ENCODE measurements at regions not wholly inside any gene's neighbourhood (a gene's known extent, or its start where the extent isn't known, plus 50 kb on each side); places are given as distances from the start of the nearest gene placed in this dataset.

GRCh38 chr4:159013692-159014091 is 89.2 kb upstream of the RAPGEF2 start:
- DNase-seq (ENCODE audit: low spot score in 2 of 2) (no peak), ATAC-seq (ENCODE audit: low read depth) (no peak)
- H3K4me1 Mint-ChIP-seq, result peaks cover 21% of the 10 kb centered on the region
- H3K9me3 Mint-ChIP-seq, result no peaks in the 10 kb centered on the region
- H3K27ac Mint-ChIP-seq, result no peak overlapping the region
- no peaks in the 10 kb centered on the region for H3K36me3 Mint-ChIP-seq
- no peak overlapping the region for H3K4me3 Mint-ChIP-seq
- H3K27me3 Mint-ChIP-seq, result peaks cover 11% of the 10 kb centered on the region

GRCh38 chr4:159014859-159015258 is 88.0 kb upstream of the RAPGEF2 start:
- Mint-ChIP-seq H3K4me1 (peaks cover 21% of the 10 kb centered on the region), H3K36me3 (no peaks in the 10 kb centered on the region), H3K27ac (no peak overlapping the region), H3K9me3 (no peaks in the 10 kb centered on the region), H3K4me3 (no peak overlapping the region), H3K27me3 (peaks cover 14% of the 10 kb centered on the region)
- ATAC-seq (ENCODE audit: low read depth) (no peak), DNase-seq (ENCODE audit: low spot score in 2 of 2) (no peak)

GRCh38 chr4:159015841-159016240 is 87.0 kb upstream of the RAPGEF2 start:
- Mint-ChIP-seq H3K27ac (no peak overlapping the region), H3K9me3 (no peaks in the 10 kb centered on the region), H3K36me3 (no peaks in the 10 kb centered on the region), H3K4me3 (no peak overlapping the region), H3K4me1 (peaks cover 21% of the 10 kb centered on the region), H3K27me3 (peaks cover 7% of the 10 kb centered on the region)
- DNase-seq (ENCODE audit: low spot score in 2 of 2) (no peak), ATAC-seq (ENCODE audit: low read depth) (no peak)

- H3K4me3 Mint-ChIP-seq, result no peak overlapping the region
- peaks cover 5% of the 10 kb centered on the region for H3K27me3 Mint-ChIP-seq
- DNase-seq (ENCODE audit: low spot score in 2 of 2), result no peak
- ATAC-seq (ENCODE audit: low read depth), result no peak
- H3K27ac Mint-ChIP-seq, result no peak overlapping the region
- no peaks in the 10 kb centered on the region for H3K36me3 Mint-ChIP-seq
- H3K4me1 Mint-ChIP-seq, result peaks cover 21% of the 10 kb centered on the region
- no peaks in the 10 kb centered on the region for H3K9me3 Mint-ChIP-seq
Observed at GRCh38 chr4:159016593-159017024, 86.3 kb upstream of the RAPGEF2 start.

- peaks cover 21% of the 10 kb centered on the region for H3K4me1 Mint-ChIP-seq
- ATAC-seq (ENCODE audit: low read depth), result peak; percentile 61
- peaks cover 5% of the 10 kb centered on the region for H3K27me3 Mint-ChIP-seq
- peak overlapping the region; percentile 75 for H3K27ac Mint-ChIP-seq
- no peaks in the 10 kb centered on the region for H3K36me3 Mint-ChIP-seq
- H3K9me3 Mint-ChIP-seq, result no peaks in the 10 kb centered on the region
- peak in 1 of 2 donors; percentile 18 for DNase-seq (ENCODE audit: low spot score in 2 of 2)
- peak overlapping the region; percentile 33 for H3K4me3 Mint-ChIP-seq
Observed at GRCh38 chr4:159017323-159018026, 85.4 kb upstream of the RAPGEF2 start.

GRCh38 chr4:159018062-159018629 is 84.7 kb upstream of the RAPGEF2 start:
- Mint-ChIP-seq H3K4me3 (peak overlapping the region; percentile 33), H3K9me3 (no peaks in the 10 kb centered on the region), H3K36me3 (no peaks in the 10 kb centered on the region), H3K4me1 (peaks cover 21% of the 10 kb centered on the region), H3K27me3 (peaks cover 5% of the 10 kb centered on the region), H3K27ac (peak overlapping the region; percentile 75)
- ATAC-seq (ENCODE audit: low read depth), result peak; percentile 95
- peak; percentile 23 to 28 for DNase-seq (ENCODE audit: low spot score in 2 of 2)

- H3K4me1 Mint-ChIP-seq, result peaks cover 21% of the 10 kb centered on the region
- no peak for ATAC-seq (ENCODE audit: low read depth)
- no peaks in the 10 kb centered on the region for H3K36me3 Mint-ChIP-seq
- peaks cover 3% of the 10 kb centered on the region for H3K27me3 Mint-ChIP-seq
- no peak overlapping the region for H3K4me3 Mint-ChIP-seq
- DNase-seq (ENCODE audit: low spot score in 2 of 2), result no peak
- no peak overlapping the region for H3K27ac Mint-ChIP-seq
- H3K9me3 Mint-ChIP-seq, result no peaks in the 10 kb centered on the region
Observed at GRCh38 chr4:159019356-159019755, 83.5 kb upstream of the RAPGEF2 start.

GRCh38 chr4:159021597-159022385 is 81.1 kb upstream of the RAPGEF2 start:
- Mint-ChIP-seq H3K36me3 (no peaks in the 10 kb centered on the region), H3K27me3 (peaks cover 3% of the 10 kb centered on the region), H3K27ac (no peak overlapping the region), H3K9me3 (no peaks in the 10 kb centered on the region), H3K4me1 (peaks cover 17% of the 10 kb centered on the region), H3K4me3 (no peak overlapping the region)
- DNase-seq (ENCODE audit: low spot score in 2 of 2) (no peak), ATAC-seq (ENCODE audit: low read depth) (no peak)

GRCh38 chr4:159023741-159024140 is 79.1 kb upstream of the RAPGEF2 start:
- H3K27me3 Mint-ChIP-seq, result peaks cover 3% of the 10 kb centered on the region
- H3K27ac Mint-ChIP-seq, result no peak overlapping the region
- H3K36me3 Mint-ChIP-seq, result no peaks in the 10 kb centered on the region
- DNase-seq (ENCODE audit: low spot score in 2 of 2) (no peak), ATAC-seq (ENCODE audit: low read depth) (no peak)
- no peaks in the 10 kb centered on the region for H3K9me3 Mint-ChIP-seq
- H3K4me1 Mint-ChIP-seq, result no peaks in the 10 kb centered on the region
- no peak overlapping the region for H3K4me3 Mint-ChIP-seq

GRCh38 chr4:159024266-159024665 is 78.6 kb upstream of the RAPGEF2 start:
- ATAC-seq (ENCODE audit: low read depth), result no peak
- no peak for DNase-seq (ENCODE audit: low spot score in 2 of 2)
- Mint-ChIP-seq H3K4me1 (no peaks in the 10 kb centered on the region), H3K27ac (no peak overlapping the region), H3K9me3 (no peaks in the 10 kb centered on the region), H3K36me3 (no peaks in the 10 kb centered on the region), H3K27me3 (peaks cover 3% of the 10 kb centered on the region), H3K4me3 (no peak overlapping the region)

GRCh38 chr4:159024828-159025227 is 78.1 kb upstream of the RAPGEF2 start:
- Mint-ChIP-seq H3K9me3 (no peaks in the 10 kb centered on the region), H3K4me1 (no peaks in the 10 kb centered on the region), H3K4me3 (no peak overlapping the region), H3K27me3 (no peaks in the 10 kb centered on the region), H3K36me3 (no peaks in the 10 kb centered on the region), H3K27ac (no peak overlapping the region)
- DNase-seq (ENCODE audit: low spot score in 2 of 2) (no peak), ATAC-seq (ENCODE audit: low read depth) (no peak)

GRCh38 chr4:159026329-159026728 is 76.5 kb upstream of the RAPGEF2 start:
- H3K36me3 Mint-ChIP-seq, result no peaks in the 10 kb centered on the region
- peaks cover 3% of the 10 kb centered on the region for H3K27me3 Mint-ChIP-seq
- H3K27ac Mint-ChIP-seq, result no peak overlapping the region
- no peak for DNase-seq (ENCODE audit: low spot score in 2 of 2)
- no peaks in the 10 kb centered on the region for H3K4me1 Mint-ChIP-seq
- no peak overlapping the region for H3K4me3 Mint-ChIP-seq
- ATAC-seq (ENCODE audit: low read depth), result no peak
- no peaks in the 10 kb centered on the region for H3K9me3 Mint-ChIP-seq

- Mint-ChIP-seq H3K4me1 (no peaks in the 10 kb centered on the region), H3K9me3 (no peaks in the 10 kb centered on the region), H3K4me3 (no peak overlapping the region), H3K27ac (no peak overlapping the region), H3K36me3 (no peaks in the 10 kb centered on the region), H3K27me3 (peaks cover 3% of the 10 kb centered on the region)
- ATAC-seq (ENCODE audit: low read depth) (no peak), DNase-seq (ENCODE audit: low spot score in 2 of 2) (no peak)
Observed at GRCh38 chr4:159027535-159027934, 75.3 kb upstream of the RAPGEF2 start.

GRCh38 chr4:159029481-159029880 is 73.4 kb upstream of the RAPGEF2 start:
- H3K9me3 Mint-ChIP-seq, result no peaks in the 10 kb centered on the region
- H3K4me3 Mint-ChIP-seq, result no peak overlapping the region
- no peak overlapping the region for H3K27ac Mint-ChIP-seq
- no peak for DNase-seq (ENCODE audit: low spot score in 2 of 2)
- H3K36me3 Mint-ChIP-seq, result no peaks in the 10 kb centered on the region
- no peaks in the 10 kb centered on the region for H3K4me1 Mint-ChIP-seq
- peaks cover 5% of the 10 kb centered on the region for H3K27me3 Mint-ChIP-seq
- no peak for ATAC-seq (ENCODE audit: low read depth)
